Neural crest cell (in vitro differentiated cells): ENCODE measurements at regions not wholly inside any gene's neighbourhood (a gene's known extent, or its start where the extent isn't known, plus 50 kb on each side); places are given as distances from the start of the nearest gene placed in this dataset.

Experiments used
- DNase-seq: peaks from one replicate; pipeline ENCODE4 v3.0.0; 2021; ENCODE audit warnings: low read depth, mixed read lengths, low spot score
- H3K27ac Mint-ChIP-seq: one replicate; pipeline ENCODE4 v1.8.0; 2021; ENCODE audit warnings: mild to moderate bottlenecking, mixed read lengths; ENCODE audit not compliant: unreplicated experiment
- H3K27me3 Mint-ChIP-seq: 2 replicates; pipeline ENCODE4 v1.8.0; 2021; ENCODE audit warnings: low read depth, mild to moderate bottlenecking, mixed read lengths
- H3K36me3 Mint-ChIP-seq: 2 replicates; pipeline ENCODE4 v1.8.0; 2021; ENCODE audit warnings: low read depth, mild to moderate bottlenecking, mixed read lengths
- H3K4me1 Mint-ChIP-seq: 2 replicates; pipeline ENCODE4 v1.8.0; 2021; ENCODE audit warnings: mixed read lengths
- H3K4me3 Mint-ChIP-seq: one replicate; pipeline ENCODE4 v1.8.0; 2021; ENCODE audit warnings: mild to moderate bottlenecking, mixed read lengths
- H3K9me3 Mint-ChIP-seq: 2 replicates; pipeline ENCODE4 v1.8.0; 2021; ENCODE audit warnings: mixed read lengths
- TF ChIP-seq, protein P1 (sequence below): fragments of 200-600 bp; sonication (generic); conservative IDR thresholded peaks from 2 replicates; pipeline ENCODE4 v1.5.0; 2021; ENCODE audit warnings: antibody characterized with exemption, mild to moderate bottlenecking

DNA sequence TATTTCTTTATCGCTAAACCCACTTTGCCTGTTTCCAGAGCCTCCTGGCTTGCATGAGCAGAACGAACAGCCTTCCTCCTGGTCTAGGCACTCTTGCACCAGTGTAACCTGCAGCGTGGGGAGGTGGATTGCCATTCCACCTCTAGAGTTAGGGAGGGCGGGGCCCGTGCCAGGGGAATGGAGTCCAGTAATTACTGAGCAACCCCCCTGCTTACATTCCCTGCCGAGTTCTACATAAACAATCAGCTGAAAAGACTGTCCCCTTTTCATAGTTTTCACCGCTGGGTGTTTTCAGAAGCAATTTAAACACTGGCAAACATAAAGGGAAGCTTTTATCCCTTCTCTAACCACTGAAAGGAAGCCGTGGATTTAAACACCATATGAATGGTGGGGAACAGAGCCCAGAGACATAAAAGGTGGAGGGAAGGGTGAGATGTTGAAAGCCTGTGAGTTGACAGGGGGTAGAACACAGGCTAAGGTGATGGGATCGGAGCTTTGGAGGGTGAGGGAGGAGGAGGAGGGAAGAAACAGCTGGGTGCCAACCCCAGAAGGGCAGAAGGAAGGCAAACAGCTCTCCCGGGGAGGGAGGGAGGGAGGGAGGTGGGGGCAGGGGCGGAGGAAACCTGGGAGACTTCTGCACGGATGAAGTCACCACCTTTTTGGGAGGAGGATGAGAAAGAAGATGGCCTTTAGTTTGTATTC, 68.0 kb upstream of the WDR26 start:
- Mint-ChIP-seq H3K9me3 (no peaks in the 10 kb centered on the region), H3K27ac (no peak overlapping the region), H3K27me3 (no peaks in the 10 kb centered on the region), H3K4me3 (peak overlapping the region; percentile 3), H3K4me1 (peaks cover 57% of the 10 kb centered on the region), H3K36me3 (no peaks in the 10 kb centered on the region)
- DNase-seq, result no peak
- TF ChIP-seq, protein P1, sequence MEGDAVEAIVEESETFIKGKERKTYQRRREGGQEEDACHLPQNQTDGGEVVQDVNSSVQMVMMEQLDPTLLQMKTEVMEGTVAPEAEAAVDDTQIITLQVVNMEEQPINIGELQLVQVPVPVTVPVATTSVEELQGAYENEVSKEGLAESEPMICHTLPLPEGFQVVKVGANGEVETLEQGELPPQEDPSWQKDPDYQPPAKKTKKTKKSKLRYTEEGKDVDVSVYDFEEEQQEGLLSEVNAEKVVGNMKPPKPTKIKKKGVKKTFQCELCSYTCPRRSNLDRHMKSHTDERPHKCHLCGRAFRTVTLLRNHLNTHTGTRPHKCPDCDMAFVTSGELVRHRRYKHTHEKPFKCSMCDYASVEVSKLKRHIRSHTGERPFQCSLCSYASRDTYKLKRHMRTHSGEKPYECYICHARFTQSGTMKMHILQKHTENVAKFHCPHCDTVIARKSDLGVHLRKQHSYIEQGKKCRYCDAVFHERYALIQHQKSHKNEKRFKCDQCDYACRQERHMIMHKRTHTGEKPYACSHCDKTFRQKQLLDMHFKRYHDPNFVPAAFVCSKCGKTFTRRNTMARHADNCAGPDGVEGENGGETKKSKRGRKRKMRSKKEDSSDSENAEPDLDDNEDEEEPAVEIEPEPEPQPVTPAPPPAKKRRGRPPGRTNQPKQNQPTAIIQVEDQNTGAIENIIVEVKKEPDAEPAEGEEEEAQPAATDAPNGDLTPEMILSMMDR, result no peak

DNA sequence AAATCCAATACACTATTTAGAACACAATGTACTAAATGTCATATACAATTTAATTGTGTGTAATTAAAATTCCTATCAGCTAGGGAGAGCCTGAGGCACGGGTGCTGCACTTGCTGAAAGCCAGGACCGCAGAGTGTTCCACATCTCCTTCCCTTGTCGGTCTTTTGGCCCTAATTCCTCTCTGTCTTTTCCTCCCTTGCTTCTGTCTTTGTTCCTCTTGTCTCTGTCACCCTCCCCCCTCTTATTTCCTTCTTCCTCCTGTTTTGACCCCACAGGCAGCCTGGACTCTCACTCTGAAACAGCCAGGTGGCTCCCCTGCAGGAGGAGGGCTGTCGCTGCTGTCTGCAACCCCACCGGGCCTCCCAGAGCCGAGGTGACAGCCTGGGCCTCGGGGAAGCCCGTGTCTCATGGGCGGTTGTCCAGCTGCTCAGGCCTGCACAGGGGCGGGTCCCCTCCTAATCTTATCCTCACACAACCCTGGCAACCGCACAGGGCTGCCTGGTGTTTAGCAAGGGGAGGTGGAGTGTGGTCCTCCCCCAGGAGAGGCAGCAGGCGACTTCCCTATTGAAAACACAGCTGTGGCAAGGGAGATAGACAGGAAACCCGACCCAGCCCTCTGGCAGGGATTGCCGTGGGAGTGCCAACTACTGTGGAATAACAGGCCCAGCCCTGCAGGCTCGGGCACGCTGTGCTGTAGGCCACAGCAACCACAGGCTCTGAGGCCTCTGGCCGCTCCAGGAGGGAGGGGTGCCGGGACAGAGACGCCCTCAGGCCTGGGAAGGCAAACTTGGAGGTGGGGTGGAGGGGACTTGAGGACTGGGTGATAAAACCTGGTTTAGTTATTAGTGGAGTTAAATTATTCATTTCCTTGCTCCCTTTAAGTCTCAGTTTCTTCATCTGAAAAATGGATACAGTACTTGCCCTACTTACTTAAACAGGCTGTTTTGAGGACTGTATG, 68.8 kb upstream of the WDR26 start:
- Mint-ChIP-seq H3K4me3 (peak overlapping the region; percentile 56), H3K36me3 (no peaks in the 10 kb centered on the region), H3K4me1 (peaks cover 49% of the 10 kb centered on the region), H3K9me3 (no peaks in the 10 kb centered on the region), H3K27me3 (no peaks in the 10 kb centered on the region), H3K27ac (peak overlapping the region; percentile 97)
- TF ChIP-seq, protein P1, result peak; percentile 34
- peak; percentile 40 for DNase-seq

DNA sequence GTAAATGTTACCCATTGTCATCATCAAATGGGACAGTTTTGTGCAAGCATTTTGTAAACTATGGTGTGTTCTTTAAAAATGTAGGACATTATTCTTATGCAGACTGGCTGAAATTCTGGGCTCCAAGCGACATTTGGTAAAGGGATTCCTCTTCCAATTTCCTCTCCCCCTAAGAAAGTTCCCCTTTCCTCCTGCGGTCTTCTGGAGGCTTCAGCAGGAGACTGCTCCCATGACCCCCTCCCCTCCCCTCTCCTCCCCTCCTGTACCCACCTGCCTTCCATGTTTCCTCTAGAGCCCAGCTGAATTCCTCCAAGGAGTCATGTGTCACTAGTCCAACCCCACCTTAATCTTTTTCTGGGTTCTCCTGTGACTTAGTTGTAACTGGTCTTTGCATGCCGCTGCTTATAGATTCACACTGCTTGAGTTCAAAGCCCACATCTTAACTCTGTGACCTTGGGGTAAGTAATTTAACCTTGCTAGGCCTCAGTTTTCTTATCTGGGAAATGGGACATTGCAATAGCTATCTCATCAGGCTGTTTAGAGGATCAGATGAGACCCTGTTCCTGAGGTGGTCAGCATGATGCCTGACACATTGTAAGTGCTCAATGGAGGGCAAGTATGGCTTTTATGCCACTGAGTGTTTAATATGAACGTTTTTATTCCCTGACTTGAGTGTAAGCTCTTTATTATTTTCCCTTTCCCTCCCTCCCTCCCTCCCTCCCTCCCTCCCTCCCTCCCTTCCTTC, 69.9 kb upstream of the WDR26 start:
- Mint-ChIP-seq H3K27me3 (no peaks in the 10 kb centered on the region), H3K9me3 (no peaks in the 10 kb centered on the region), H3K4me1 (peaks cover 42% of the 10 kb centered on the region), H3K4me3 (no peak overlapping the region), H3K36me3 (no peaks in the 10 kb centered on the region), H3K27ac (no peak overlapping the region)
- DNase-seq, result no peak
- TF ChIP-seq, protein P1, result no peak

DNA sequence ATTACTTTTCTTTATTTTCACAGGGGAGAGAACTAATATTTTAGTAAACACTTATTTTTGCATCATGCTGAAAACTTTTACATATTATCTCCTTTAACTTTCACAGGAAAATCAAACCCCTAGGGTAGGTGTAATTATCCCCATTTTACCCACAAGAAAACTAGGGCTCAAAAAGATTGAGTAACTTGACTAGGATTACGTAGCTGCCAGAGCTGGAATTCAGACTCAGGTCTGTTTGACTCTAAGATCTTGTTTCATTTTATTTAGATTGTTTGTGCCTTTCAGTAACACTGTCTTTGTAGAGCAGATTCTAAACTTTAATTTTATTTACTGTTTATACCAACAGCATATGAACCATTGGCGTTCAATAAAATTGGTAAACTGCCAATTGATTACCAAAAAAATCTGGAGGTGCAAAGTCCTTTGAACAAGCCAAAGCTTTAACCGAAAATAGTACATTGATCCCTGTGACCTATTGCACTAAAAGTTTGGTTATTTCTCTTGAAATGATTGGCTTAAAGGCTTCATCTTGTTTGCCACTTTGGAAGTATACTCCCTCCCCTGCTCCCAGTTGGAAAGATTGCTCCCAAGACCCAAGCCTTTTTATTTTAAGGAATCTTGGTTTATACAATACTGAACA, 71.0 kb upstream of the WDR26 start:
- TF ChIP-seq, protein P1, result no peak
- Mint-ChIP-seq H3K27me3 (no peaks in the 10 kb centered on the region), H3K9me3 (no peaks in the 10 kb centered on the region), H3K4me1 (peaks cover 41% of the 10 kb centered on the region), H3K27ac (no peak overlapping the region), H3K4me3 (no peak overlapping the region), H3K36me3 (no peaks in the 10 kb centered on the region)
- no peak for DNase-seq
